GM12891 (cell line): ENCODE measurements at regions not wholly inside any gene's neighbourhood (a gene's known extent, or its start where the extent isn't known, plus 50 kb on each side); places are given as distances from the start of the nearest gene placed in this dataset.

ENCODE experiments used
- DNase-seq: peaks from one replicate; pipeline ENCODE4 v3.0.0; 2011; ENCODE audit warnings: low spot score; ENCODE audit not compliant: insufficient read length
- FAIRE-seq: peaks from 2 replicates; lab custom pipeline; 2011; peaks lifted over from hg19 to GRCh38; lab: Jason Lieb, UNC
- PAX5 ChIP-seq: IDR thresholded peaks from 2 replicates; pipeline ENCODE4 v1.6.1; 2011; ENCODE audit warnings: low read length, moderate library complexity, mild to moderate bottlenecking; ENCODE audit not compliant: insufficient read depth, severe bottlenecking
- POLR2A ChIP-seq: IDR thresholded peaks from 2 replicates; pipeline ENCODE4 v1.6.1; 2011; ENCODE audit warnings: low read depth, low read length, control low read depth
- POLR2AphosphoS5 ChIP-seq: IDR thresholded peaks from 2 replicates; pipeline ENCODE4 v1.6.1; 2011; ENCODE audit warnings: low read depth, low read length, control low read depth
- POU2F2 ChIP-seq: IDR thresholded peaks from 2 replicates; pipeline ENCODE4 v1.6.1; 2011; ENCODE audit warnings: low read depth, mild to moderate bottlenecking, control low read depth, low read length, moderate library complexity
- SPI1 ChIP-seq: IDR thresholded peaks from 2 replicates; pipeline ENCODE4 v1.6.1; 2011; ENCODE audit warnings: low read depth, low read length, control low read depth
- TAF1 ChIP-seq: IDR thresholded peaks from 2 replicates; pipeline ENCODE4 v1.6.1; 2011; ENCODE audit warnings: low read depth, low read length, control low read depth

DNA sequence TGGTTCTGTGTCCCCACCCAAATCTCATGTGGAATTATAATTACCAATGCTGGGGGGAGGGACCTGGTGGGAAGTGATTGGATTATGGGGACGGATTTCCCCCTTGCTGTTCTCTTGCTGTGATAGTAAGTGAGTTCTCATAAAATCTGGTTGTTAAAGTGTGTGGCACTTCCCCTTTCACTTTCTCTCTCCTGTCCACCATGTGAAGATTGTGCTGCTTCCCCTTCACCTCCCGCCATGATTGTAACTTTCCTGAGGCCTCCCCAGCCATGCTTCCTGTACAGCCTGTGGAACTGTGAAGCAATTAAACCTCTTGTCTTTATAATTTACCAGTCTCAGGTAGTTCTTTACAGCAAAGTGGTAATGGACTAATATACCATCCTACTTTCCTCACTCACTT, 289.6 kb downstream of the EFHB start:
- no peak for FAIRE-seq
- TF ChIP-seq POLR2AphosphoS5 (no peak), SPI1 (peak; percentile 87)
- DNase-seq, result no peak

GRCh38 chr3:19641408-19641807, 292.6 kb downstream of the EFHB start:
- no peak for DNase-seq
- no peak for FAIRE-seq
- TF ChIP-seq POLR2A, result no peak
- no peak for TF ChIP-seq SPI1
- no peak for TF ChIP-seq POU2F2
- TF ChIP-seq TAF1, result no peak
- TF ChIP-seq POLR2AphosphoS5, result no peak
- no peak for TF ChIP-seq PAX5

GRCh38 chr3:19632099-19633074, 301.6 kb downstream of the EFHB start:
- no peak for FAIRE-seq
- no peak for DNase-seq
- no peak for TF ChIP-seq TAF1
- TF ChIP-seq POU2F2, result no peak
- no peak for TF ChIP-seq PAX5
- TF ChIP-seq SPI1, result no peak
- TF ChIP-seq POLR2A, result no peak
- TF ChIP-seq POLR2AphosphoS5, result no peak

GRCh38 chr3:19598870-19599269, 335.1 kb downstream of the EFHB start:
- DNase-seq (peak; percentile 2), FAIRE-seq (no peak)
- TF ChIP-seq POLR2AphosphoS5 (no peak), SPI1 (peak; percentile 28; the same call in 1 of the 2 replicates)

- DNase-seq (no peak), FAIRE-seq (no peak)
- TF ChIP-seq PAX5 (no peak), POLR2AphosphoS5 (no peak), TAF1 (no peak), SPI1 (no peak)
These were observed 337.6 kb downstream of the EFHB start for GRCh38 chr3:19596408-19596807.

- no peak for TF ChIP-seq POU2F2
- TF ChIP-seq SPI1, result peak; percentile 52
- DNase-seq, result no peak
- no peak for FAIRE-seq
These were observed 338.1 kb downstream of the EFHB start for GRCh38 chr3:19595884-19596283.
